ENCODE measurements at regions not wholly inside any gene's neighbourhood (a gene's known extent, or its start where the extent isn't known, plus 50 kb on each side); places are given as distances from the start of the nearest gene placed in this dataset.

DNA sequence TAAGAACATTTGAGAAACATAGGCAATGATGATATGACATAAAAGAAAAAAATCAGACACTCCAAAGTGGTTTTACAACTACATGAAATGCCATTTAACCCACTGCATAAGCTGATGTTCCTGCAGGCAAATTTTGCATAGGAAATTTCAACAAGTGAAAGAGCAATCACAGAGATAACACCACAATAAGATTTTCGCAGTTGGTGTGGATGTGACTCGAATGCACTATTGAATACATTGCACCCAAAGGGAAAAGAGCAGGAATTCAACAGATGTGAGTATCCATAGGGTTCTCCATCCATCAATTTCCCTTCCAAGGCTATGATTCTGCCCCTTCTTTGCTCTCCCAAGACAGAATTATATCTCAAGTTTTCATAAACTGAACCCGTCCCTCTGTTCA is 456.1 kb downstream of the RAP2B start:
- TF ChIP-seq SUZ12 (IDR thresholded peaks at IDR 0.05; ENCODE audit: extremely low read depth, insufficient read depth, insufficient read length) (no peak), ZNF274 (IDR thresholded peaks at IDR 0.05; ENCODE audit: low read depth, low read length) (no peak), YY1 (IDR thresholded peaks at IDR 0.05; ENCODE audit: insufficient read depth, insufficient read length) (no peak)

All from NT2/D1 (cell line).